Stomach smooth muscle (tissue), 2 donors: ENCODE measurements at regions not wholly inside any gene's neighbourhood (a gene's known extent, or its start where the extent isn't known, plus 50 kb on each side); places are given as distances from the start of the nearest gene placed in this dataset.

Experiments used
- H3K27ac ChIP-seq: one replicate; pipeline ENCODE4 v1.7.0; 2013; ENCODE audit warnings: mild to moderate bottlenecking, low read length, inconsistent platforms
- H3K27me3 ChIP-seq, 2 donors: one replicate each; pipeline ENCODE4 v1.7.0; 2013; ENCODE audit warnings: low read length in 2 of 2; ENCODE audit not compliant: insufficient read depth in 2 of 2, control insufficient read depth in 1 of 2
- H3K36me3 ChIP-seq, 2 donors: one replicate each; pipeline ENCODE4 v1.7.0; 2013; ENCODE audit warnings: low read length in 2 of 2; ENCODE audit not compliant: control insufficient read depth in 2 of 2, insufficient read depth in 2 of 2
- H3K4me1 ChIP-seq: one replicate; pipeline ENCODE4 v1.7.0; 2013; ENCODE audit warnings: low read length; ENCODE audit not compliant: control insufficient read depth, insufficient read depth
- H3K4me3 ChIP-seq, 2 donors: one replicate each; pipeline ENCODE4 v1.7.0; 2013; ENCODE audit warnings: low read length in 2 of 2
- H3K9ac ChIP-seq, 2 donors: one replicate each; pipeline ENCODE4 v1.7.0; 2013; ENCODE audit warnings: low read length in 2 of 2, mild to moderate bottlenecking in 1 of 2
- H3K9me3 ChIP-seq, 2 donors: one replicate each; pipeline ENCODE4 v1.7.0; 2013; ENCODE audit warnings: low read length in 2 of 2; ENCODE audit not compliant: control insufficient read depth in 2 of 2
- donor health status: healthy.
- donor health status: Pancreatic carcinoma.

DNA sequence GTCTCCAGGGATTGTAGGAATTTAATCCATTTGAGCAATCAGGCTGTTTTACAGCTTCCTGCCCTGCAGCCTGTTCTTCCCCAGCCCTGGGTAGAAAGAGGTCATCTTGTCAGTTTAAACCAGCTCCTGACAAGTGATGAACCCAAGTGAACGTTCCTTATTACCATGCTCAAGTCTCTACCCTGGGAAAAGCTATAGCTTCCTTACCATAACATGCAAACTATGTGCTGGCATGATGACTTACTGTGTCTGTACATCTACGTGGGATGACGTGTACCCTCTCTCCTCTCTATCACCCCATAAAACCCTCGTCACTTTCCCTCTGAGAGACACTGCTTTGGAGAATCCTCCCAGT lies 452.2 kb downstream of the XYLT1 start:
- no peaks in the 10 kb centered on the region for H3K36me3 ChIP-seq
- no peak overlapping the region for H3K9ac ChIP-seq
- H3K4me3 ChIP-seq: no peak overlapping the region
- no peaks in the 10 kb centered on the region for H3K4me1 ChIP-seq
- peaks cover 0 to 5% of the 10 kb centered on the region in 2 donors for H3K9me3 ChIP-seq
- no peaks in the 10 kb centered on the region for H3K27me3 ChIP-seq
- no peak overlapping the region for H3K27ac ChIP-seq

DNA sequence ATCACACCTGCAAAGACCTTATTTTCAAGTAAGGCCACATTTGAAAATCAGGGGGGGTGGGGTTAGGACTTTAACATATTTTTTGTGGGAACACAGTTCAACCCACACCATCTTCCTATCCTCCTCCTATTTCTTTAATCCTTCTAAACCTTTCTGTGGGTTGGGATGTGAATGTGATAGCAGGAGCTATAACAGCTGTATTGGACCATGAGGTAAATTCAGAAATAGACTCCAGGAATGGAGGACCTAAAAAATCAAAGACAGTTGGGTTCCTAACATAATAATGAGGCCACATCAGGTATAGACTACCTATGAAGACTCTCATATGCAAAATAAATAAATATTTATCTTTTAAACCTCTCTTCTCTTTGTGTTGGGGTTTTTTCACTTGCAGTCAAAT lies 451.4 kb downstream of the XYLT1 start:
- H3K36me3 ChIP-seq: no peaks in the 10 kb centered on the region
- no peak overlapping the region for H3K9ac ChIP-seq

DNA sequence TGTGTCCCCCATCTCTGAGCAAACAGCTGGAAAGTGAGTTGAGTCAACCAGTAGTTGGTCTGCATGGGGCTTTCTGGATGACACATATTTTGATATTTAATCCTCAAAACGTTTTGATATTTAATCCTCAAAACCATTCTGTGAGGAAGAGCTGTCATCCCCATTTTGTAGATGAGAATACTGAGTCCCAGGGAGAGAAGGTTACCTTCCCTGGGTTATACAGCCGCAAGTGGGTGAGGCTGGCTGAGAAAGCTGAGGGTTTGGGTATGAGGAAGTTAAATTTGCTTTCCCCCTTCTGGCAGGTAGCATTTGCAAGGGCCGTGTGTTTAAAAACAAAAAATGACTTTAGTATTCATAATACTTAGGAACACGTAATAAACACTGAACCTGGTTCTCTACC lies 447.2 kb downstream of the XYLT1 start:
- peaks cover 0 to 5% of the 10 kb centered on the region in 2 donors for H3K9me3 ChIP-seq

More for the DNA sequence above, 451.4 kb downstream of the XYLT1 start:
- Histone ChIP-seq H3K4me1 (no peaks in the 10 kb centered on the region), H3K9me3 (peaks cover 0 to 5% of the 10 kb centered on the region in 2 donors), H3K4me3 (no peak overlapping the region), H3K27me3 (no peaks in the 10 kb centered on the region), H3K27ac (no peak overlapping the region)

DNA sequence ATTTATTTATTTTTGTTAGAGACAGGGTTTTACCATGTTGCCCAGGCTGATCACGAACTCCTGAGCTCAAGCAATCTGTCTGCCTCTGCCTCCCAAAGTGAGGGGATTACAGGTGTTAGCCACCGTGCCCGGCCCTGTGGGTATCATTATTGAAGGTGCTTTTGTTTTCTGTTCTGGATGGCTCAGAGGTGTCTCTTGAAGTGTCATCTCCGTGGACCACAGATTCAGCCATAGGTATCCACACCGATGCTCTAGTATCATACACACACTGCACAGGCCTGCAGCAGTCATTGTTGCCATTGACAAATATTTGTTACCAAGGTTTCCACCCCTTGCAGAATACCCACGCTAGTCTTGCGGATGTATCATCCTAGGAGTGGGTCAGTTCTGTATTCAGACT lies 446.2 kb downstream of the XYLT1 start:
- Histone ChIP-seq H3K4me3 (no peak overlapping the region), H3K9ac (no peak overlapping the region), H3K27ac (no peak overlapping the region), H3K36me3 (no peaks in the 10 kb centered on the region), H3K27me3 (no peaks in the 10 kb centered on the region), H3K9me3 (peaks cover 0 to 5% of the 10 kb centered on the region in 2 donors), H3K4me1 (no peaks in the 10 kb centered on the region)

More for the DNA sequence above, 447.2 kb downstream of the XYLT1 start:
- H3K9ac ChIP-seq: no peak overlapping the region
- H3K27ac ChIP-seq: no peak overlapping the region
- H3K36me3 ChIP-seq: no peaks in the 10 kb centered on the region
- no peaks in the 10 kb centered on the region for H3K27me3 ChIP-seq
- no peaks in the 10 kb centered on the region for H3K4me1 ChIP-seq
- H3K4me3 ChIP-seq: no peak overlapping the region

DNA sequence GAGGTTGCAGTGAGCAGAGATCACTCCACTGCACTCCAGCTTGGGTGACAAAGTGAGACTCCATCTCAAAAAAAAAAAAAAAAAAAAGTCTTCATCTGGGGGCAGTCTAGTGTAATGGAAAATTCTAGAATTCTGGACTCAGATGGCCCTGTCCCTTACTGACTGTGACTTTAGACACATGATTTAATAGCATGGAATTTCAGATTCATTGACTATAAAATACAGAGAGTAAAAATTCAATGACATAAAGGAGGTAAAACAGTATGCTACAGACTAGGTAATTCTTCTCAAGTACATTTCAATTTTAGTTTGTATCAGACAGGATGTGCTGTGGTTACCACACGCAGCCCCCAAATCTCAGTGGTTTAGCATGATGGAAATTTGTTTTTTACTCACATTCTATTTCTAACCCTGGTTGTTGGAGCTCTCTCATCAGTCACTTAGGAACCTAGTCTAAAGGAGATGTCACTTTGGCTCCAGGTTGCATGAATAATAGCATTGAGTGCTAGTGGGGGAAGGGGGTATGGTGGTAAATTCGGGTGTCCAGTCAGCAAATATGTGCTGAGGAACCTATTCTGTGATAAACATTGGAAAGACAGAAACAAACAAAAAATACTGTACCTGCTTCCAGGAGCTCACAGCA lies 444.0 kb downstream of the XYLT1 start:
- no peaks in the 10 kb centered on the region for H3K27me3 ChIP-seq
- no peak overlapping the region for H3K27ac ChIP-seq
- no peak overlapping the region for H3K9ac ChIP-seq
- no peaks in the 10 kb centered on the region for H3K4me1 ChIP-seq
- no peaks in the 10 kb centered on the region for H3K36me3 ChIP-seq
- H3K9me3 ChIP-seq: peaks cover 0 to 9% of the 10 kb centered on the region in 2 donors
- no peak overlapping the region for H3K4me3 ChIP-seq

DNA sequence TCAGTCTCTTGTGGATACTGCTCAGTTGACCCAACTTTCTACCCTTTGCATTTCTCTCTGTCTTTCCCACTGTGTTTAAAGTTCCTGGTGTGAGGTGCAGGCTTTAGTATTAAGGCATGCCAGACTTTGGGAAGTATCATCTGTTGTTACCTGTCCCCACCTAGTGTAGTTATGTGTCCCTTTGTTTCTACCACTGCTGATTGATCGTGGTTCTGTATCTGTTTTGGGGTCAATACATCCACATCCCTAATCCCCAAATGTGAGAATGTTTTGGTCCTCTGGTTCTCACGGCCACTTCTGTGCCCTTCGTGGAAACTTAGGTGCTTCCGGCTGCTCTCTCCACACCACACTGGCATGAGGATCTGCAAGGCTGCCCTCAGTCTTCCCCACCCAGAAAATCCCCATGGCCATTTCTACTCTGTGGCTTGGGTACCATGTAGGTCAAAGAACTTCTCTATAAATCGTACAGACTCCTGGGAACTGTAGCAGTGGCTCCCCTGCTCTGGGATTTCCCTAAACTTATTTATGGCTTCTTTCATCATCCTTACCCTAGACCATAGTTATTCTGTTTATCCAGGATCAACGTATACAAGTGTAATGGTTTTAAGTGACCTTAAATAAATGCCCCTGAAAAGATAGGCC lies 443.2 kb downstream of the XYLT1 start:
- Histone ChIP-seq H3K9ac (no peak overlapping the region), H3K27me3 (no peaks in the 10 kb centered on the region), H3K4me3 (no peak overlapping the region), H3K4me1 (no peaks in the 10 kb centered on the region), H3K27ac (no peak overlapping the region), H3K36me3 (no peaks in the 10 kb centered on the region), H3K9me3 (peaks cover 0 to 9% of the 10 kb centered on the region in 2 donors)

DNA sequence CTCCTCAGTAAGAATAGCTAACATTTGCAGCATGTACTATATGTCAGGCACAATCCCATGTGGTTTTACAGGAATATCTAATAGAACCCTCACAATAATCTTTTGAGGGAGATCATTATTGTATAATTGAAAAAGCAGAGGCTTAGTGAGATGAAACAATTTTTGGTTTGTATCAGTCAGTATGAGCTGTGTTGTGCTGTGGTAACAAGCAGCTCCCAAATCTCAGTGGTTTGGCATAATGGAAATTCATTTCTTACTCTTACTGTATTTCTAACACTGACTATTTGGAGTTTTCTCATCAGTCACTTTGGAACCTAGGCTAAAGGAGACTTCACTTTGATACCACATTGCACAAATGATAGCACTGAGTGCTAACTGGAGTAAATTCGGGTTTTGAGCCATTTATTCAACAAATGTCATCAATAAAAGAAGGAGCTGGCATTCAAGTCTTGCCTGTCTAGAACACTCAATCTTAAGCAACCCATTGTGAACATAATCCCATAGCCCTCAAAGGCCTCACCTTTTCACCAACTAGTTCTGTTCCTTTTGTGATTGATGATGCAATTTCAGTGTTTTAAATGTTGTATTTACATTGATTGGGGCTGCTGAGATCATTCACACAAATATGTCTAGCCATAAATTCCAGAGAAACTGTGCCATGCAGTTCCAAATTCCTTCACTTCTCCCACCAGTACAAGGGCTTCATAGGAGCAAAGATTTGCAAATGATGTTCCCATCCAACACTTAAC lies 441.0 kb downstream of the XYLT1 start:
- Histone ChIP-seq H3K9me3 (peaks cover 0 to 13% of the 10 kb centered on the region in 2 donors), H3K9ac (no peak overlapping the region), H3K27ac (no peak overlapping the region), H3K27me3 (no peaks in the 10 kb centered on the region), H3K4me1 (no peaks in the 10 kb centered on the region), H3K4me3 (no peak overlapping the region), H3K36me3 (no peaks in the 10 kb centered on the region)

DNA sequence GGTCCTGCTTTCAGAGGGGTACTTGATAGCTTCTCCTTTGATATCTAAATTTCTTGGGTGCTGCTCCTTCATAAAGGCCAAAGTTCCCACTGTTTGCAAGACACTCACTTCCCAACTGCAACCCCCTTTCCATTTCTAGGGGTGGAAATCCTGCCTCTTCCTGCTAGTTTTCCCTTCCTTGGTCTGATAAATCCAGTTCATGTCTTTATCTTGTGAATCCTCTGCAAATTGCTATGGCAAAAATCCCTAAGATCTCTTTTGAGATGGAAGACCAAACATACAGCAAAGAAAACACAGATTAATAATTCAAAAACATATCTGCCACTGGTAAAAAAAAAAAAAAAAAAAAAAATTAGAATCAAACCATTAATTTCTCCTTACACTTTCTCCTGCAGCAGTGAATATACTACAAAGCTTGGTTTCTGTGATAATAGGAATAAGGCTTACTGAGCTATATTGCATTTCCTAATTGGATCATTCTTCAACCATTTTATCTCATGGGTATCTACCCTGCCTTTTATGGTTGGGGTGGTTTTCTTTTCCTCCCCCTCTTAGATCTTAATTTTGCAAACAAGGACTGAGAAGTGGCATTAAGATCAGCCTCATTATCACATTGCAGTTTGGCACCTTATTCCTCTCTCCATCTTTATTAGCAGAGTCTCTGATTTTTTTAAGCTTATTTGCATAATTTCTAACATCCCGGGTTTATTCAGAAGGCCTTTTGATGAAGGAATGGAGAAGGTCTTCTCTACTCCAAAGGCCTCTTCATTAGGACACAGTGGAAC lies 439.1 kb downstream of the XYLT1 start:
- Histone ChIP-seq H3K9ac (no peak overlapping the region), H3K4me1 (no peaks in the 10 kb centered on the region), H3K9me3 (peaks cover 0 to 14% of the 10 kb centered on the region in 2 donors), H3K27me3 (no peaks in the 10 kb centered on the region), H3K4me3 (no peak overlapping the region), H3K27ac (no peak overlapping the region), H3K36me3 (no peaks in the 10 kb centered on the region)

DNA sequence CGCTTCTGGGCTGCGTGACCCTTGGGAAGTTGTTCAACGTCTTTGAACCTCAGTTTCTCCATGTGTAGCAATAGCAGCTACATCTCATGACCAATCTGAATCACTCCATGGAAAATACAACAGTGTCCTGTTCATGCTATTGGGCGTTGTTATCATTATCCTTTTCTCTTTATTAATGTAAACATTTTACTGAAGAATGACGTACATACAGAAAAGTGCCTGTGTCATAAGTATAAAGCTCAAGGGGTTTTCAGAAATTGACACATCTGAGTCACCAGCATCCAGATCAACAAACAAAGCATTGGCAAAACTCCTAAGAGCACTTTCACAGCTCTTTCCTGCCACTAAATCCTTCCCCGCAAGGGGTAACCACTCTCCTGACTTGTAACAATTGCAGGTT lies 438.4 kb downstream of the XYLT1 start:
- Histone ChIP-seq H3K4me3 (no peak overlapping the region), H3K4me1 (no peaks in the 10 kb centered on the region), H3K9me3 (peaks cover 0 to 14% of the 10 kb centered on the region in 2 donors), H3K9ac (no peak overlapping the region), H3K36me3 (no peaks in the 10 kb centered on the region), H3K27me3 (no peaks in the 10 kb centered on the region), H3K27ac (no peak overlapping the region)

DNA sequence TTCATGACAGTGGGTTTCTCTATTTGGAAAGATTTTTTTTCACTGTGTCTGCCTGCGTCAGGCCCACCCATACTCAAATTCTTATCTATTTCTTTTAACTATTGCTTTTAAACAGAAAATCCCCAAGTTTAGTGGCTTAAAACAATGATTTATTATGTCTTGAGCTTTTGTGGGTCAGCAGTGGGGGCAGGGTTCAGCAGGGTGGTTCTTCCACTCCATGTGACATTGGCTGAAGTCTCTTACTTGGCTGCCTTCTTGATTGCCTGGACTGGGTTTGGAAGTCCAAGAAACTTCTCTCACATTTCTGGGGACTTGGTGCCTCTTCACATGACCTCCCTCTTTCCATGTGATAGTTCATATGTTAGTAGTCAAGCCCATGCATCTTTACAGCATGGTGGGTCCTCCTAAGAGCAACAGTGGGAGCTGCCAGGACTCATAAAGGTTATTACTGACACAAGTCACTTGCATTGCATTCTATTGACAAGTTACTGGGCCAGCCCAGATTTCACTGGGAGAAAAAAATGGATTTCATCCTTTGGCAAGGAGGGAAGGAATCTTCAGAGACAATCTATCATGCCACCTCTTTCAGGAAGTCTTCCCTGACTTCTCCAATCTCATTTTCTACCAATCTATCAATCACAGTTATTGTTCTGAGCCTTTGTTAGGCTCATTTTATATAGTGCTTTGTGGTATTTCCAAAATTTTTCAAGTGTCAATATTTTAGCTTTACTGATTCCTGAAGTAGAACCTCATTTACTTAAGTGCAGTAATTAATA lies 436.1 kb downstream of the XYLT1 start:
- Histone ChIP-seq H3K9me3 (peaks cover 0 to 8% of the 10 kb centered on the region in 2 donors), H3K4me3 (no peak overlapping the region), H3K27ac (no peak overlapping the region), H3K9ac (no peak overlapping the region), H3K36me3 (no peaks in the 10 kb centered on the region), H3K4me1 (no peaks in the 10 kb centered on the region), H3K27me3 (peaks cover 2 to 4% of the 10 kb centered on the region in 2 donors)
